ENCODE measurements at regions not wholly inside any gene's neighbourhood (a gene's known extent, or its start where the extent isn't known, plus 50 kb on each side); places are given as distances from the start of the nearest gene placed in this dataset.
A peak's percentile ranks its signal among the peaks of the same experiment; 100 is the strongest.
"Not testable (repeated sequence)": the region's sequence is repeated elsewhere in the genome, so short reads cannot be mapped to it uniquely, and the experiment has no call there.

DNA sequence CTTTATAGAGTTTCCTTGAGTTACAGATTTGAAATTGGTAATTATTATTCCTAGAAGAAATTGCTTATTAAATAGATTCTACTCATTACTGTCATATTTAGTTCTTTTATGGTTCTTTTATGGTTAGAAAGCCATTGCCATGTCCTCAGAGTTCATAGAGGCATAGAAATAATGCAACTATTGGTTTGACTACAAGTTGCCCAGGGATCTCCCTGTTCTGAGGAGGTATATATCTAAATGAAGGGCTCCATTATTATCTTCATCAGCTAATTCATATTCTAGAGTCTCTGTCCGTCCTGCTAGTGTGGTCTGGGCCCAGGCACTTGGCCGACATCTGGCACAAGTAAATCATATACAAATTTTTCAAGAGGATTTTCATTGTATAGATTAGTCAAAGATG, 535.7 kb downstream of the PPP4R3C start:
- FAIRE-seq (no peak), DNase-seq (ENCODE audit: insufficient read length, low spot score) (no peak)
- TF ChIP-seq, protein P1, sequence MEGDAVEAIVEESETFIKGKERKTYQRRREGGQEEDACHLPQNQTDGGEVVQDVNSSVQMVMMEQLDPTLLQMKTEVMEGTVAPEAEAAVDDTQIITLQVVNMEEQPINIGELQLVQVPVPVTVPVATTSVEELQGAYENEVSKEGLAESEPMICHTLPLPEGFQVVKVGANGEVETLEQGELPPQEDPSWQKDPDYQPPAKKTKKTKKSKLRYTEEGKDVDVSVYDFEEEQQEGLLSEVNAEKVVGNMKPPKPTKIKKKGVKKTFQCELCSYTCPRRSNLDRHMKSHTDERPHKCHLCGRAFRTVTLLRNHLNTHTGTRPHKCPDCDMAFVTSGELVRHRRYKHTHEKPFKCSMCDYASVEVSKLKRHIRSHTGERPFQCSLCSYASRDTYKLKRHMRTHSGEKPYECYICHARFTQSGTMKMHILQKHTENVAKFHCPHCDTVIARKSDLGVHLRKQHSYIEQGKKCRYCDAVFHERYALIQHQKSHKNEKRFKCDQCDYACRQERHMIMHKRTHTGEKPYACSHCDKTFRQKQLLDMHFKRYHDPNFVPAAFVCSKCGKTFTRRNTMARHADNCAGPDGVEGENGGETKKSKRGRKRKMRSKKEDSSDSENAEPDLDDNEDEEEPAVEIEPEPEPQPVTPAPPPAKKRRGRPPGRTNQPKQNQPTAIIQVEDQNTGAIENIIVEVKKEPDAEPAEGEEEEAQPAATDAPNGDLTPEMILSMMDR (IDR thresholded peaks at IDR 0.05; ENCODE audit: insufficient read depth, missing control alignments) = no peak

- TF ChIP-seq, protein P1 (IDR thresholded peaks at IDR 0.05; ENCODE audit: insufficient read depth, missing control alignments) = no peak
- no peak for FAIRE-seq
- DNase-seq (ENCODE audit: insufficient read length, low spot score) = no peak
Measured at GRCh38 chrX:26925088-26925487, 538.1 kb downstream of the PPP4R3C start.

DNA sequence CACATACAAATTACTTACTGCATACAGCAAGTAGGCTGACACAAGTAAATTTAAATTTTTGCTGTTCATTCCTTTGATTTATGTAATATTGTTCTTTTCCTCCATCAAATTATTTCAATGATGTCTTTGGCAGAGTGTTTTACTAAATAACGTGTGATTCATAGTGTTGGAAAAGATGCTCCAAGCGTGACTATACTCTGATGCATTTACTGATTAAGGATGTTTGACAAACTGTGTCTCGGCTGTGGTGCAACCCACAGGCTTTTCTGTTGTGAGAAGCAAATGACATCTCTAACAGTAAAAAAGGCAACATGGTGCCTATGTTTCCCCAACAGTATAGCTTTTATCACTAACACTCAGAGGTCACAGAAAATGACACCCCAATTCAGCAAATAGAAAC, 540.9 kb downstream of the PPP4R3C start:
- TF ChIP-seq, protein P1 (IDR thresholded peaks at IDR 0.05; ENCODE audit: insufficient read depth, missing control alignments) = no peak
- FAIRE-seq = no peak
- DNase-seq (ENCODE audit: insufficient read length, low spot score) = no peak

GRCh38 chrX:26918631-26919030, 544.5 kb downstream of the PPP4R3C start:
- DNase-seq (ENCODE audit: insufficient read length, low spot score) (no peak), FAIRE-seq (no peak)
- TF ChIP-seq, protein P1 (IDR thresholded peaks at IDR 0.05; ENCODE audit: insufficient read depth, missing control alignments) = peak; percentile 24

GRCh38 chrX:26916991-26917390, 546.1 kb downstream of the PPP4R3C start:
- FAIRE-seq (no peak), DNase-seq (ENCODE audit: insufficient read length, low spot score) (no peak)
- TF ChIP-seq, protein P1 (IDR thresholded peaks at IDR 0.05; ENCODE audit: insufficient read depth, missing control alignments) = no peak

DNA sequence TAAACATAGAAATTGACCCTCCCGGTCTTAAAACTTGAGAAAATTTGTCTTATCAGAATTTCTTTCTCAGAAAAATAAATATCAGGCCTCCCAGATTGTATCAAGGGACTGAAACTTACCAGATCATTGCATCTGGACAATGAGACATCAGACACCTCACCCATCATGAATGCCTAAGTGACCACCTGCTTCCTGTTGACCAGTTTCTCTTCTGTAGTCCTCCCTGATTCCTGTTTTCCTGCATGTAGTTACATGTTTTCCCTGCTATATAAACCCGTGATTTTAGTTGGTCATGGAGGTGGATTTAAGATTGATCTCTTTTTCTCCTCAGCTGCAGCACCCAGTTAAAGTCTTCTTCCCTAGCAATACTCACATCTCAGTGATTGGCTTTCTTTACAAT, 548.1 kb downstream of the PPP4R3C start:
- no peak for FAIRE-seq
- DNase-seq (ENCODE audit: insufficient read length, low spot score) = no peak
- TF ChIP-seq, protein P1 (IDR thresholded peaks at IDR 0.05; ENCODE audit: insufficient read depth, missing control alignments) = no peak

DNA sequence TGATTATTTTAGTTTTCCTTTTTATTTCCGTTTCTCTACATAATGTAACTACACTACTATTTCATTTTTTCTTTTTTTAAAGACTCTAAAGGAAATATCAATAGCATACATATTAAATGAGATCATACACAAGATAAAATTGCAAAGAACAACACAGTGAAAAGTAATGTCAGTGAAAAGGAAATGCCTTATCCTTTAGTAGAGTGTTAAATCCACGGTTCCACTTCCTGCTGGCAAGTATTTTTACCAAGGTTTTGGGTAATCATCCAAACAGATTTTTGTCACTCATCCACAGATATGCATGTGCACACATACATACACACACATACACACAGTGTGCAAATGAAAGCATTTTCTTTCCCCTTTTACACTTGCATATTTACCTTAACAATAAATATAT, 548.9 kb downstream of the PPP4R3C start:
- TF ChIP-seq, protein P1 (IDR thresholded peaks at IDR 0.05; ENCODE audit: insufficient read depth, missing control alignments) = no peak
- no peak for FAIRE-seq
- DNase-seq (ENCODE audit: insufficient read length, low spot score) = no peak

GRCh38 chrX:26911785-26912184, 551.4 kb downstream of the PPP4R3C start:
- FAIRE-seq; DNase-seq (ENCODE audit: insufficient read length, low spot score): not testable (repeated sequence)
